Prostate gland (tissue), 2 donors: ENCODE measurements at regions not wholly inside any gene's neighbourhood (a gene's known extent, or its start where the extent isn't known, plus 50 kb on each side); places are given as distances from the start of the nearest gene placed in this dataset.
"Not testable (repeated sequence)": the region's sequence is repeated elsewhere in the genome, so short reads cannot be mapped to it uniquely, and the experiment has no call there.

Experiments used
- DNase-seq: peaks from one replicate; pipeline ENCODE4 v3.0.0-alpha.2; 2019; ENCODE audit warnings: low spot score
- H3K27ac ChIP-seq, 2 donors: fragments of 200-600 bp; sonication (generic); 2 replicates each; pipeline ENCODE4 v1.5.1; 2017 to 2019
- H3K27me3 ChIP-seq: fragments of 200-600 bp; sonication (generic); replicated peaks from 2 replicates; pipeline ENCODE4 v1.5.1; 2019; ENCODE audit not compliant: insufficient read depth
- H3K36me3 ChIP-seq, 2 donors: fragments of 200-600 bp; sonication (generic); 1 replicate in 1 of 2; 2 replicates in 1 of 2; pipeline versions ENCODE4 v1.5.1 to v1.8.1; 2017 to 2019
- H3K4me1 ChIP-seq: fragments of 200-600 bp; sonication (generic); replicated peaks from 2 replicates; pipeline ENCODE4 v1.5.1; 2019
- H3K4me3 ChIP-seq, 2 donors: fragments of 200-600 bp; sonication (generic); 2 replicates each; pipeline ENCODE4 v1.5.1; 2017 to 2019
- H3K9me3 ChIP-seq: fragments of 200-600 bp; sonication (generic); 2 replicates; pipeline ENCODE4 v1.5.1; 2017
- WGBS: methylation state at CpG from one replicate; pipeline ENCODE4 v1.1.5; 2018; 5-methylcytosine and 5-hydroxymethylcytosine counted together
- intact Hi-C: fragments of 100-400 bp; cut with DNase I; formaldehyde crosslinking; loops from one replicate; pipeline ENCODE4 v1.14.2; 2022

- intact Hi-C loops, H3K9me3 ChIP-seq, H3K27me3 ChIP-seq, DNase-seq, H3K4me1 ChIP-seq, H3K27ac ChIP-seq, H3K4me3 ChIP-seq, H3K36me3 ChIP-seq: not testable (repeated sequence)
- no CpG with 5 or more reads among the region's 9 CpGs for WGBS
Measured at GRCh38 chr2:87533390-87534272, 214.3 kb upstream of the PLGLB2 start.

DNA sequence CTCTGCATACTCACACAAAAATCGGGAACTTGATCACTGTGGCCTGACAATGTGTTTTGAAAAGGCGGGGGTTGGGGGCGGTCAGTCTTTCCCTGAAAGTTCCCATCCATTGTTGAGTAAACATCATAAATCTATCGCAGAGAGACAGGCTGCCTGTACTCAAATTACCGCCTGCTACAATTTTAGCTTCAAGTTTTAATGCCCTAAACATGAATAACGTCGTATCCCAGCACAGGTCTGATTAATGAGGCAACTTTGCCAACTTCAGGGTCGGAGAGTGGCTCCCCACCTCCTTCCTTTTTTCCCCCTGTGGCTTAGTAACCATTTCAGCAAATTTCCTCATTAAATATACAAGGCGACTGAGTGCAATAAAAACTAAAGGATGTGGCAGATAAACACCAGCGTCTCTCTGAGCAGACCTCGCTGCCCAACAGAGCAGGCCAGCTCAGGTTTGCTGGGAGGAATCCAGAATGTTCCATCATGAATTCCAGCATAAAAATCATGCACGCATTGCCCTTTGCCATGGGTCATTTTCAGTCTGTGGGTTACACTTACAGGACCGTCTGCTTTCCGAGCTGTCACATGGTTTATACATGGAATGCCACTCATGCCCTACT is 213.5 kb upstream of the PLGLB2 start:
- H3K27ac ChIP-seq, H3K4me3 ChIP-seq, H3K36me3 ChIP-seq, H3K27me3 ChIP-seq, H3K9me3 ChIP-seq, DNase-seq, H3K4me1 ChIP-seq, intact Hi-C loops: not testable (repeated sequence)
- no CpG with 5 or more reads among the region's 14 CpGs for WGBS

GRCh38 chr2:87536427-87536826 is 211.5 kb upstream of the PLGLB2 start:
- H3K4me3 ChIP-seq, H3K4me1 ChIP-seq, H3K27me3 ChIP-seq, intact Hi-C loops, H3K36me3 ChIP-seq, H3K27ac ChIP-seq, DNase-seq, H3K9me3 ChIP-seq: not testable (repeated sequence)
- no CpG with 5 or more reads among the region's 5 CpGs for WGBS

DNA sequence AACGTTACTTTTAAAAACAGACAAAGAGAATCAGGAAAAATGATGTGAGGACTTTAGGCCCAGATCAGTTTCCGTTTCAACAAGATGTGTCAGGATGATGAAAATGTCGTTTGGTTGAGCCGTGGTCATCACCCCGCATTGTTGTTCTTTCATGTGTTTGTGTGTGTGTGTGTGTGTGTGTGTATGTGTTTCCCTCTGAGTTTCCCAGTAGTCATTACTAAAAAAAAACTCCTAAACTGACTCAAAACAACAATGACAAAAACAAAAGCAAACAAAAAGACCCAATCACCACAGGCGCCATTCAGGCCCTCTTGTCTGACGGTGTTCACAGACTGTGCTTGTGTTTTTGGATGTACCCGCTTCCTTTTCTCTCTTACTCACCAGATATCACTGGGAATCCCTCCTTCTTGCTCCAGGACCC is 210.6 kb upstream of the PLGLB2 start:
- H3K27me3 ChIP-seq, H3K9me3 ChIP-seq, H3K4me1 ChIP-seq, H3K27ac ChIP-seq, intact Hi-C loops, H3K36me3 ChIP-seq, DNase-seq, H3K4me3 ChIP-seq: not testable (repeated sequence)
- 65% methylated on average over 4 of the region's 8 CpGs for WGBS

GRCh38 chr2:87538268-87538667 is 209.6 kb upstream of the PLGLB2 start:
- WGBS = 63% methylated on average over 4 of the region's 12 CpGs
- H3K27me3 ChIP-seq, H3K27ac ChIP-seq, DNase-seq, H3K36me3 ChIP-seq, H3K4me3 ChIP-seq, H3K4me1 ChIP-seq, intact Hi-C loops, H3K9me3 ChIP-seq: not testable (repeated sequence)

- H3K27me3 ChIP-seq, DNase-seq, H3K4me3 ChIP-seq, H3K9me3 ChIP-seq, H3K4me1 ChIP-seq, intact Hi-C loops, H3K36me3 ChIP-seq, H3K27ac ChIP-seq: not testable (repeated sequence)
- 53% methylated on average over 10 of the region's 15 CpGs for WGBS
Measured at GRCh38 chr2:87539151-87539943, 208.5 kb upstream of the PLGLB2 start.

DNA sequence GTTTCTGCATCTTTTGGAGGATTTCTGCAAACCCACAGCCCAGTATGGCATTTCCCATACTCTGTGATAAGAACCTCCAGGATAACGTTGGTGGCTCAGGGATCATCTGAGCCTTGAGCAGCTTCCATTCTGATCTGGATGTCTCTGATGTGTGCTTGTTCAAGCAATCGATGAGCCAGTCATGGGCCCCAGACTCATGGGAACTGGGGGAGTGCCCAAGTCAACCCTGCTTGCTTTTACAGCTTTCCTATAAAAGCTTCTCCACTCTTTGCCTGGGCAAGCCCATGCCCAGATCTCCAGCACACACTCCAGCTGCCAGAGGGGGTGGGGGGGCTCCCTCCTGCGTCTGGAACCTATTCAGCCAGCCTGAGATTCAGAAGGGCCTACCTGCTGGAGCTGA is 207.6 kb upstream of the PLGLB2 start:
- H3K36me3 ChIP-seq, H3K27me3 ChIP-seq, intact Hi-C loops, H3K27ac ChIP-seq, H3K4me3 ChIP-seq, H3K9me3 ChIP-seq, H3K4me1 ChIP-seq: not testable (repeated sequence)
- peak; percentile 36 for DNase-seq
- no CpG with 5 or more reads among the region's 3 CpGs for WGBS

- H3K27me3 ChIP-seq, DNase-seq, H3K4me1 ChIP-seq, H3K36me3 ChIP-seq, H3K4me3 ChIP-seq, H3K27ac ChIP-seq, intact Hi-C loops, H3K9me3 ChIP-seq: not testable (repeated sequence)
- 18% methylated on average over 6 of the region's 8 CpGs for WGBS
Measured at GRCh38 chr2:87542599-87543174, 205.2 kb upstream of the PLGLB2 start.

GRCh38 chr2:87543797-87544196 is 204.1 kb upstream of the PLGLB2 start:
- H3K27me3 ChIP-seq, H3K4me3 ChIP-seq, H3K4me1 ChIP-seq, H3K36me3 ChIP-seq, intact Hi-C loops, H3K27ac ChIP-seq, DNase-seq, H3K9me3 ChIP-seq: not testable (repeated sequence)
- WGBS = no CpG with 5 or more reads among the region's 1 CpG

GRCh38 chr2:87547106-87547505 is 200.8 kb upstream of the PLGLB2 start:
- H3K36me3 ChIP-seq, H3K9me3 ChIP-seq, H3K27me3 ChIP-seq, DNase-seq, H3K27ac ChIP-seq, H3K4me1 ChIP-seq, H3K4me3 ChIP-seq, intact Hi-C loops: not testable (repeated sequence)
- 71% methylated on average over 2 of the region's 2 CpGs for WGBS

GRCh38 chr2:87547966-87548365 is 199.9 kb upstream of the PLGLB2 start:
- H3K27me3 ChIP-seq, H3K27ac ChIP-seq, H3K4me3 ChIP-seq, H3K9me3 ChIP-seq, H3K4me1 ChIP-seq, DNase-seq, intact Hi-C loops, H3K36me3 ChIP-seq: not testable (repeated sequence)
